GM23248 (cell line): ENCODE measurements at regions not wholly inside any gene's neighbourhood (a gene's known extent, or its start where the extent isn't known, plus 50 kb on each side); places are given as distances from the start of the nearest gene placed in this dataset.

Experiments
- DNase-seq: peaks from one replicate; pipeline ENCODE4 v3.0.0-alpha.2; 2015
- H2AFZ ChIP-seq: fragments of 200-600 bp; sonication (generic); 2 replicates; pipeline ENCODE4 v1.6.1; 2016; ENCODE audit warnings: antibody characterized with exemption
- H3F3A ChIP-seq: fragments of 200-600 bp; sonication (generic); 2 replicates; pipeline ENCODE4 v1.6.1; 2016; ENCODE audit warnings: mild to moderate bottlenecking, antibody characterized with exemption, mixed run types; ENCODE audit not compliant: insufficient read depth
- H3K27ac ChIP-seq: fragments of 200-600 bp; sonication (generic); 2 replicates; pipeline ENCODE4 v1.5.1; 2016; ENCODE audit warnings: mild to moderate bottlenecking
- H3K27me3 ChIP-seq: fragments of 200-600 bp; sonication (generic); replicated peaks from 2 replicates; pipeline ENCODE4 v1.6.1; 2016; ENCODE audit warnings: mild to moderate bottlenecking; ENCODE audit not compliant: insufficient read depth
- H3K36me3 ChIP-seq: fragments of 200-600 bp; sonication (generic); 2 replicates; pipeline ENCODE4 v1.6.1; 2016; ENCODE audit warnings: low read depth, mild to moderate bottlenecking
- H3K4me1 ChIP-seq: fragments of 200-600 bp; sonication (generic); 2 replicates; pipeline ENCODE4 v1.6.1; 2016; ENCODE audit warnings: mild to moderate bottlenecking; ENCODE audit not compliant: insufficient read depth
- H3K4me2 ChIP-seq: fragments of 200-600 bp; sonication (generic); one replicate; pipeline ENCODE4 v1.6.1; 2016; ENCODE audit warnings: mild to moderate bottlenecking; ENCODE audit not compliant: unreplicated experiment
- H3K4me3 ChIP-seq: fragments of 200-600 bp; sonication (generic); 2 replicates; pipeline ENCODE4 v1.5.1; 2016; ENCODE audit warnings: mild to moderate bottlenecking
- H3K79me2 ChIP-seq: fragments of 200-600 bp; sonication (generic); 2 replicates; pipeline ENCODE4 v1.6.1; 2016; ENCODE audit warnings: mild to moderate bottlenecking; ENCODE audit not compliant: insufficient read depth
- H3K9ac ChIP-seq: fragments of 200-600 bp; sonication (generic); 2 replicates; pipeline ENCODE4 v1.6.1; 2016; ENCODE audit warnings: mild to moderate bottlenecking
- H3K9me2 ChIP-seq: fragments of 200-600 bp; sonication (generic); 2 replicates; pipeline ENCODE4 v1.6.1; 2016; ENCODE audit warnings: mixed run types, mild to moderate bottlenecking, moderate library complexity; ENCODE audit not compliant: insufficient read depth
- H3K9me3 ChIP-seq: fragments of 200-600 bp; sonication (generic); one replicate; pipeline ENCODE4 v1.6.1; 2017; ENCODE audit warnings: low read depth
- H4K20me1 ChIP-seq: fragments of 200-600 bp; sonication (generic); 2 replicates; pipeline ENCODE4 v1.6.0; 2016; ENCODE audit not compliant: insufficient read depth
- EZH2 ChIP-seq: fragments of 200-600 bp; sonication (generic); IDR thresholded peaks from 2 replicates; pipeline ENCODE4 v1.6.1; 2018; ENCODE audit warnings: antibody characterized with exemption, mild to moderate bottlenecking; ENCODE audit not compliant: insufficient read depth, poor library complexity, severe bottlenecking
- EZH2phosphoT487 ChIP-seq: fragments of 200-600 bp; sonication (generic); IDR thresholded peaks from 2 replicates; pipeline ENCODE4 v1.6.1; 2018; ENCODE audit warnings: antibody characterized with exemption, moderate library complexity, mild to moderate bottlenecking, low read depth; ENCODE audit not compliant: insufficient read depth
- WGBS, 2 experiments: methylation state at CpG; one replicate each; pipeline ENCODE4 v1.1.6; 2015 to 2017; ENCODE audit warnings: low lambda C conversion rate in 2 of 2, low coverage in 1 of 2; ENCODE audit errors: missing lambda C conversion rate in 2 of 2; 5-methylcytosine and 5-hydroxymethylcytosine counted together
- in situ Hi-C: fragments of 300-500 bp; cut with MboI; formaldehyde crosslinking; loops from 2 replicates; pipeline ENCODE4 v1.15.0; 2020

DNA sequence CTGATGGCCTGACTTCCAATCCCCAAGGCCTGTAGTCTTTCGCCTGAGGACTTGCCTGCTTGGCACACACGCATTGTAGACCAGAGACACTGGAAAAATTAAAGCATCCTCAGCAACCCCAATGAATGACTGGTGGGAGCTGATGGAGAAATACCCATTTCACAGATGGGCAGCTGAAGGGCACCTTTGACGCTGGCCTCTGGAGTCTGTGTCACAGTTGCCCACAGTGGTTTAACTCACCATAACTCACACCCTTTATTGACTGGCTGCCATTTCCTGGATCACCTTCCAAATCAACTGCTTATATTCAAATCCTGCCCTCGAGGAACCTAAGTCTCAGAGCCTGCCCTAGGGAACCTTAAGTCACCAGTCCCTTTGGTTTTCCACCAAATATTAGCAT is 183.1 kb downstream of the SHQ1 start:
- H3K4me1 ChIP-seq, result peaks cover 30% of the 10 kb centered on the region
- H3K4me2 ChIP-seq, result no peak overlapping the region
- in situ Hi-C loops, result no loop called here
- no peak overlapping the region for H3K27ac ChIP-seq
- no peaks in the 10 kb centered on the region for H3K9me3 ChIP-seq
- WGBS, 2 experiments, result 74 to 86% methylated on average over 4 of the region's 4 CpGs
- H3K27me3 ChIP-seq, result peaks cover 2% of the 10 kb centered on the region; the same call in 1 of the 2 replicates
- no peak overlapping the region for H2AFZ ChIP-seq
- no peak overlapping the region for H3K4me3 ChIP-seq
- peaks cover 15% of the 10 kb centered on the region for H3F3A ChIP-seq
- TF ChIP-seq EZH2 (no peak), EZH2phosphoT487 (no peak)
- DNase-seq, result no peak
- no peaks in the 10 kb centered on the region for H3K9me2 ChIP-seq
- H3K36me3 ChIP-seq, result no peaks in the 10 kb centered on the region
- H4K20me1 ChIP-seq, result no peaks in the 10 kb centered on the region
- no peak overlapping the region for H3K9ac ChIP-seq
- H3K79me2 ChIP-seq, result no peaks in the 10 kb centered on the region

DNA sequence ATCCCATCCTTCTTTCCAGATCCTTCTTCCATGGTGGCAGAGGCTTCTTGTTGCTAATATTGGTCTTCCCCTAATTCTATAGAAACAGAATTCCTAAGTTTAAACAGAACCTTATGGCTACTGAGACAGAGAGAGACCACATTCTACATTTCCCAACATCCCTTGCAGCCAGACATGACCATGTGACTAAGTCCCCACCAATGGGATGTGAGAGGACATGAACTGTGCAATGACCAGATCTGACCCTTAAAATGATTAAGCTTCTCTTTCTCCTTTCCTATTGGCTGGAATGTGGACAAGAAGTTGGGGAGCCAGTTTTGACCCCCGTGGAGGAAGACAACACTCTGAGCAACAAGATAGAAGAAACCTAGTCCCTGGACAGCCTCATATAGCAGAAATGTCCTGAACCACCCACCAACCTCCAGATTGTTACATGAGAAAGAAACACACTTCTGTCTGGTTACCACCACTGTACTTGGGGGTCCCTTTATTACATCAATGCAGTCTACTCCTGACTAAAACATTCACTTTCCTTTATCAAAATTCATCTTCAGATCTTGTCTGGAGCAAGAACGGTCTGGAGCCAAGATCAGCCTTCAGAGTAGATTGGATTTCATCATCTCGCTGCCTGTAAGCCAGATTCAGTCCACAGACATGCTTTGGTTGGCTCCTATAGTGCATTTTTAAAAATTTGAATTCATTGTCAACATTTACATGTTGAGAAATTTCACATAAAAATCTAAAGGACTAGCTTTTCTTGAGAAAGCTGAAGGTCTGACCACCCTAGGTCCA is 183.9 kb downstream of the SHQ1 start:
- Histone ChIP-seq H3K27ac (no peak overlapping the region), H2AFZ (no peak overlapping the region), H4K20me1 (no peaks in the 10 kb centered on the region), H3K9ac (no peak overlapping the region), H3K9me2 (no peaks in the 10 kb centered on the region), H3F3A (peaks cover 15% of the 10 kb centered on the region), H3K4me1 (peaks cover 32% of the 10 kb centered on the region), H3K9me3 (no peaks in the 10 kb centered on the region), H3K4me3 (no peak overlapping the region), H3K4me2 (no peak overlapping the region), H3K36me3 (no peaks in the 10 kb centered on the region), H3K27me3 (no peaks in the 10 kb centered on the region; the same call in 1 of the 2 replicates), H3K79me2 (no peaks in the 10 kb centered on the region)
- peak; percentile 65 for DNase-seq
- WGBS, 2 experiments, result 48 to 55% methylated on average over 3 of the region's 3 CpGs
- TF ChIP-seq EZH2phosphoT487, result no peak
- no peak for TF ChIP-seq EZH2
- in situ Hi-C loops, result no loop called here

DNA sequence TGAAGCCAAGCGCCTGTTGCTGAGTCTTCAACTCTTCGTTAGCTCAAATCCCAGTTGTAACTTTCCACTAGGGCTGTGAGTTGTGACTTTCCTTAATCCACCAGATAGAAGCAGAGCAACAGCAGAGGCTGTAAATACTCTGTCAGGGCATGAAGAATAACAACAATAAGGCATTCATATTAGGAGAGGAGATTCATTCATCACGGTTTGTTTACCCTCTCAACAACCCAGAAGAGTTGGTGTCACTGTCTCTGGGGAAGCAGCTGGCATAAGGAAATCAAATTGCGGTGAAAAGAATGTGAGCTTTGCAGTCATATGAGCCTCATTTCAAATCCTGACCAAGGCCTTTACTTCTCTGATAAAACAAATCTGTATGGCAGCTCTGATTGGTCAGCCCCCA is 184.8 kb downstream of the SHQ1 start:
- H3K27ac ChIP-seq, result no peak overlapping the region
- H3K27me3 ChIP-seq, result no peaks in the 10 kb centered on the region; the same call in 1 of the 2 replicates
- peaks cover 32% of the 10 kb centered on the region for H3K4me1 ChIP-seq
- H3K4me2 ChIP-seq, result no peak overlapping the region
- H3K9me2 ChIP-seq, result no peaks in the 10 kb centered on the region
- 38 to 41% methylated on average over 4 of the region's 4 CpGs for WGBS, 2 experiments
- no peaks in the 10 kb centered on the region for H3K9me3 ChIP-seq
- H3K36me3 ChIP-seq, result no peaks in the 10 kb centered on the region
- no peaks in the 10 kb centered on the region for H4K20me1 ChIP-seq
- H3K79me2 ChIP-seq, result no peaks in the 10 kb centered on the region
- no peak overlapping the region for H3K4me3 ChIP-seq
- no peak for TF ChIP-seq EZH2phosphoT487
- no peak for TF ChIP-seq EZH2
- no peak overlapping the region for H3K9ac ChIP-seq
- H3F3A ChIP-seq, result peaks cover 15% of the 10 kb centered on the region
- in situ Hi-C loops, result no loop called here
- H2AFZ ChIP-seq, result no peak overlapping the region
- peak; percentile 68 for DNase-seq

DNA sequence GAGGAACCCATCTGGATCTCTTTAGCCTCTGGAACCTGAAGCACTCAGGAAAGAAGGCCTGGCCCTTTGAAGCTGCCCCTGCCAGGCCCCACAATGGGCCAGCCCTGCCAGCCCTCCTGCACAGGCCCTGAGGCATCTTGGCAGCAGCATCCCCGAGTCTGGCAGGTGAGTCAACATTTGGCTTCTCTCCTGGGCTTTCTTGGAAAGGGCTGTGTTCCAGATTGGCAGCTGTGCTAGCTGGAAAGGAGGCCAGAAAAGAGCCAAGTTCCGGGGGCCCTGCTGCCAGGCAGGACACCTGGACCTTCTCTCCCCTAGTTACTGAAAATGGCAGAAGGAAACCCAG is 187.2 kb downstream of the SHQ1 start:
- peak; percentile 93 for DNase-seq
- H3K9me2 ChIP-seq, result no peaks in the 10 kb centered on the region
- no peak overlapping the region for H3K27ac ChIP-seq
- no peak overlapping the region for H3K4me3 ChIP-seq
- H3F3A ChIP-seq, result peaks cover 15% of the 10 kb centered on the region
- TF ChIP-seq EZH2phosphoT487 (no peak), EZH2 (no peak)
- H3K27me3 ChIP-seq, result no peaks in the 10 kb centered on the region
- no peaks in the 10 kb centered on the region for H3K9me3 ChIP-seq
- in situ Hi-C loops, result no loop called here
- 6 to 8% methylated on average over 2 of the region's 2 CpGs for WGBS, 2 experiments
- H3K36me3 ChIP-seq, result no peaks in the 10 kb centered on the region
- H3K9ac ChIP-seq, result no peak overlapping the region
- H3K4me2 ChIP-seq, result no peak overlapping the region
- H2AFZ ChIP-seq, result no peak overlapping the region
- H3K79me2 ChIP-seq, result no peaks in the 10 kb centered on the region
- H3K4me1 ChIP-seq, result peaks cover 32% of the 10 kb centered on the region
- H4K20me1 ChIP-seq, result no peaks in the 10 kb centered on the region
